ENCODE measurements at regions not wholly inside any gene's neighbourhood (a gene's known extent, or its start where the extent isn't known, plus 50 kb on each side); places are given as distances from the start of the nearest gene placed in this dataset.
"Not testable (repeated sequence)": the region's sequence is repeated elsewhere in the genome, so short reads cannot be mapped to it uniquely, and the experiment has no call there.

DNA sequence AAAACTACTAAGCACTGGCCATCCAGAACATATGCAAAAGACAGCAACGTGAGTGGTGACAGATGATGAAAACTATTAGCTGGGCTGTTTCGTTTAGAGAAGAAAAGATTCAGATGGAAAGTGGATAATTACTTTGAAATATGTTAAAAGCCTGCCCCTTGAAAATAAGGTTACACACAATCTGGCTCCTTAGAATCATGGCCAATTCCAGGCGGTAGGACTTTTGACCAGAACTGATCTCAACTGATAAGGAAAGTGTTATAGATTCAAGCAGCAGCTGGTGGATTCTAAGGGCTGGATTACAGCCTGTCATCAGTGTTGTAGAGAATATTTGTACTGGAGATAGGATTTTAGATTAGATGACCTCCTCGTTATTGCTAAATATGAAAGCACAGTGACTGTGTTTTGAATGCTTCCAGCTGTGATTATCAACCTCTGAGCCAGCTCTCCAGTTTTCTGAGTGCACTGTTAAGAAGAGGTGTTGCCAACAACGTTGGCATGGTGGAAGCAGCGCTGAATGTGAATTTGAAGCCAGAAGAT, 75.1 kb downstream of the KBTBD2 start:
- not testable (repeated sequence) for DNase-seq (ENCODE audit: low spot score)

DNA sequence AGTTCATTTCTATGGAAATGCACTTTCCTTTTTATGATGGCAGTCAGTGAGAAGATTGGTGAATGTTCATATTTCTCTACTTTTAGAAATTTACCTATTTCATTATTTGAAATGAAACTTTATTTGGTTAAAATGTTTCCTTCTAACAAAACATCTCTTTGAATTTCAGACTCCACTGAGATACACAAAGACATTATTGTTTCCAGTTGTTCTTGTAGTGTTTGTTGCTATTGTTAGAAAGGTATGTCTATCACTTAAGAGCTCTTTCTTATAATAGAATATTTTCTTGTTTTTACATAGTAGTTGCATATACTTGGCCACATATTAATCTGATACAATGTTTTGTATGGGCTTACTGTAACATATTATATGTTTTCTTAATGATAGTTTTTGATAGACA, 76.8 kb downstream of the KBTBD2 start:
- peak; percentile 52 for DNase-seq (ENCODE audit: low spot score)

DNA sequence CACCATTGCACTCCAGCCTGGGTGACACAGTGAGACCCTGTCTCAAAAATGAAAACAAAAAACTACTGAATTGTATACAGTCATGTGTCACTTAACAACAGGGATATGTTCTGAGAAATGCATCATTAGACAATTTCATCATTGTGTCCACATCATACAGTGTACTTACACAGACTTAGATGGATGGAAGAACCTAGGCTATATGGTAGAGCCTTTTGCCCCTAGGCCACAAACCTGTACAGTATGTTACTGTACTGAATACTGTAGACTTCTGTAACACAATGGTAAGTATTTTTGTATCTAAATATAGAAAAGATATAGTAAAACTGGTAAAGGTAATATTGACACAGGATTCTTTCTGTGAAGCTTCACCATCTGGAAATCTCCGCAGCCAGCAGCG, 81.7 kb downstream of the KBTBD2 start:
- no peak for DNase-seq (ENCODE audit: low spot score)

DNA sequence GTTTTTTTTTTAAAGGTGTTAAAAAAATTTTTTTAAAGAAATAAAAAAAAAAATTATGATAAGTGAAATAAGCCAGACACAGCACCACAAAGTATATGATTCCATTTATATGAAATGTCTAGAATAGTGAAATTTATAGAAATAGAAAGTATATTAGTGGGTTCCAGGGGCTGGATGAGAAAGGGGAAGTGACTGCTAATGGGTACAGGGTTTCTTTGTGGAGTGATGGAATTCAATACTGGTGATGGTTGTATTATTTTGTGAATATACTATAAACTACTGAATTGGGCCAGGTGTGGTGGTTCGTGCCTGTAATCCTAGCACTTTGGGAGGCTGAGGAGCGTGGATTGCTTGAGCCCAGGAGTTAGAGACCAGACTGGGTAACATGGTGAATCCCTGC, 82.2 kb downstream of the KBTBD2 start:
- no peak for DNase-seq (ENCODE audit: low spot score)

DNA sequence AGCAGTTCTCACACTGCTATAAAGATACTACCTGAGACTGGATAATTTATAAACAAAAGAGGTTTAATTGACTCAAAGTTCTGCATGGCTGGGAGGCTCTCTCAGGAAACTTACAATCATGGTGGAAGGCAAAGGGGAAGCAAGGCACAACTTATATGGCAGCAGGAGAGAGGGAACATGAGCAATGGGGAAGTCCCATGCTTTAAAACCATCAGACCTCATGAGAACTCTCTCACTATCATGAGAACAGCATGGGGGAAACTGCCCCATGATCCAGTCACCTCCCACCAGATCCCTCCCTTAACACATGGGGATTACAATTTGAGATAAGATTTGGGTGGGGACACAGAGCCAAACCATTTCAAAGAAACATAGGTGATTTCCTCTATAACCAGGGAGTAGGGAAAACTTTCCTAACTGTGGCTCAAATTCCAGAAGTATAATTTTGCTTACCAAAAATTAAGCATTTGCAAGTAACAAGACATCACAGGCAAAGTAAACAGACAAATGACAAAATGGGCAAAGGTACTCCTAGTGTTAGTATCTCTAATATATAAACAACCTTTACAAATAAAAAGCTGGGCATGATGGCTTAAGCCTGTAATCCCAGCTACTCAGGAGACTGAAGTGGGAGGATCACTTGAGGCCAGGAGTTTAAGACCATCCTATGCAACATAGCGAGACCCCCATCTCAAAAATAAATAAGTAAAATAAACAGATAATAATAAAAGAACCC, 88.0 kb downstream of the KBTBD2 start:
- DNase-seq (ENCODE audit: low spot score) = no peak

DNA sequence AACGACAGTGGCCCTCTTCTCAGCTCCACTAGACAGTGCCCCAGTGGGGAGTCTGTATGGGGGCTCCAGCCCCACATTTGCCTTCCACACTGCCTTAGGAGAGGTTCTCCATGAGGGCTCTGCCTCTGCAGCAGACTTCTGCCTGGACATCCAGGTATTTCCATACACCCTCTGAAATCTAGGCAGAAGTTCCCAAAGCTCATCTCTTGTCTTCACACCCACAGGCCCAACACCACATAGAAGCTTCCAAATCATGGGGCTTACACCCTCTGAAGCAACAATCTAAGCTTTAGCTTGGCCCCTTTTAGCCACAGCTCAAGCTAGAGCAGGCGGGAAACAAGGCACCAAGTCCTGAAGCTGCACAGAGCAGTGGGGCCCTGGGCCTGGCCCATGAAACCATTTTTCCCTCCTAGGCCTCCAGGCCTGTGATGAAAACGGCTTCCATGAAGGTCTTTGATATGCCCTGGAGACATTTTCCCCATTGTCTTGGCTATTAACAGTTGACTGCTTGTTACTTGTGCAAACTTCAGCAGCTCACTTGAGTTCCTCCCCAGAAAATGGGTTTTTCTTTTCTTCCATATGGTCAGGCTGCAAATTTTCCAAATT, 89.2 kb downstream of the KBTBD2 start:
- DNase-seq (ENCODE audit: low spot score) = no peak

DNA sequence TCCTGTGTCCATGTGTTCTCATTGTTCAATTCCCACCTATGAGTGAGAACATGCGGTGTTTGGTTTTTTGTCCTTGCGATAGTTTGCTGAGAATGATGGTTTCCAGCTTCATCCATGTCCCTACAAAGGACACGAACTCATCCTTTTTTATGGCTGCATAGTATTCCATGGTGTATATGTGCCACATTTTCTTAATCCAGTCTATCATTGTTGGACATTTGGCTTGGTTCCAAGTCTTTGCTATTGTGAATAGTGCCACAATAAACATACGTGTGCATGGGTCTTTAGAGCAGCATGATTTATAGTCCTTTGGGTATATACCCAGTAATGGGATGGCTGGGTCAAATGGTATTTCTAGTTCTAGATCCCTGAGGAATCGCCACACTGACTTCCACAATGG, 98.5 kb downstream of the KBTBD2 start:
- not testable (repeated sequence) for DNase-seq (ENCODE audit: low spot score)

DNA sequence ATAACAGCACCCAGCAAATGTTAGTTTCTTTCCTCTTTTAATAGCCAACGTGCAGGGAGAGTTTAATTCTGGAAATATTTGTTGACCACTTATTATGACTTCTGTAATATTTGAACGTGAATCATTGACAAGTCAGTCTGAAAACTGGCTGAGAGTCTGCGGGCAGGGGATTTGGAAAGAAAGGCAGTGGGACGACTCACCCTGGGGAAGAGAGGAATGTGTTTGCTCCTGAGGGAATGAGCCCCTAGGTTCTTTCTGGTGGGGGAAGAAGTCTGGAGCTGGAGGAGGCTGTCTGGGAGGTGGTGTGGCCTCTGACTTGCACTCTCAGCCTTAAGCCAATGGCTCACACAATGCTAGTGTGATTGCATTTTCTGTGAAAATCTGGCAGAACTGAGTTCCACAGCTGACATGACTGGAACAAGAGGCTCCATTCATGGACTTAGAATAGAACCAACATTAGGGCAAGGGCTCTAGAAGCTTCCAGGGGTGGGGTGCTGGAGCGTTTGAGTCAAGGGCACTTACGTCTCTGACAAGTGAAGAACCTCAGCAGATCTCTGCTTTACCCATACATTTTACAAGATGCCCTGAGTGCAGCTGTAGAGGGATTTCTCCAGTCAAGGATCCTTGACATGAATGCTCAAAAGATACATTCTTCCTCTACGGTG, 100.7 kb downstream of the KBTBD2 start:
- peak; percentile 74 for DNase-seq (ENCODE audit: low spot score)

DNA sequence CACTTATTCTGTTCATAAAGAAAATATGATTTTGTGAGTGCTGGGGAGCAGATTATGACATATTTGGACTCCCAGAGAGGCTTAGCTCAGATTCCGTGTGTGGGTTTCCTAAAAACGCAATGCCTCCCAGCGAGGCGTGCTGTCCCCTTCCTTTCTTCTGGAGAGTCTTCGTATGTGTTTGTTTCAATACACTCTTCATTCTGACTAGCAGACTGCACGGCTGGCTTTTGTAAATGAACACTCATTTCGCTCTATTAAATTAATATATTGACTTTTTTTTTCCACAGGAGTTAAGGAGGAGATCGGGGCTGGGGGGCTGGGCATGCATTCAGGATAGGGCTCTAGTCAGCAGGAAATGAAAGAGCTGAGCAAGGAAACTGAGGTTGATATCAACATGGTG, 102.3 kb downstream of the KBTBD2 start:
- DNase-seq (ENCODE audit: low spot score) = not testable (repeated sequence)

DNA sequence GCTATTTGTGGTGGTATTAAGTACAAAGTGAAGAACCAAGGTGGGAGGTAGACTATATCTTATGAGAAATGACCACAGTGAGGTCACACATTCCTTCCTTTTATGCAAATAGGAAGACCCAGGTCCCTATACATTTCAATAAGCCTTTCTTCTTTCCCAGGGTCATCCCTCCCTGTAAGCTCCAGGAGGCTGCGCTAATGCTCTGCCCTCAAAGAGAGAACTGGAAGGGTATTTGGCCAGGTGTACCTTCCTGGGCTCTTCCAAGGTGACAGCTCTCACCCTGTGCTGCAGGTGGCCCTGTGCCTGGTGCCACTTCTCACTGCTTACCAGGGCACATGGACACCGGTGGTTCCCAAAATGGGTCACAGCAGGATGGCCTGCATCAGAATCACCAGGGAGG, 103.4 kb downstream of the KBTBD2 start:
- DNase-seq (ENCODE audit: low spot score) = not testable (repeated sequence)

DNA sequence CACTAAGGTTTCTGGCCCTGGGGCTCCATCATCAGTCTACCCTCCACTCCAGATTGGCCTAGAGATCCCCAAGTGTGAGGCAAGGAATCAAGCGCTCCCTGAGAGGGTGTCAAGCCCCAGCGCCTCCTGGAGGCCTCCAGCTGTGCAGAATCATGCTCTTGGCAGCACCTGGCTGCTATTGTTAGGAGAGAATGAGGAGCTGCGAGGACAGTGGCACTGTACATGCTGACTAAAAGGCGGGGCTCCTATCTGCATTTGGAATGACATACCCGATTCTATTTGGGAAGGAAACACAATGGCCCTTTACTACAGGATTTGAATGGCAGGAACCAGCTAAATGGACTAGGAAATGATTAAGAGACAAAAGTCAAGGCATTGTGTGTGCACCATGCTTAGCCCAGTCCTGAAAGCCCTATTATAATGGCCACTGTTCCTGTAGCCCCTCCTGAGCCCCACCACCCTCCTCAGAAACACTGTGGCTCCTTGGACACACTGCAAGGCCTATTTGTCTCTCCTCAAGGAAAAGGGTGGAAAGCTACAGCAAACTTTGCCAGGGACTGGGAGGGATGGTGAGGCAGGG, 106.1 kb downstream of the KBTBD2 start:
- peak; percentile 97 for DNase-seq (ENCODE audit: low spot score)

DNA sequence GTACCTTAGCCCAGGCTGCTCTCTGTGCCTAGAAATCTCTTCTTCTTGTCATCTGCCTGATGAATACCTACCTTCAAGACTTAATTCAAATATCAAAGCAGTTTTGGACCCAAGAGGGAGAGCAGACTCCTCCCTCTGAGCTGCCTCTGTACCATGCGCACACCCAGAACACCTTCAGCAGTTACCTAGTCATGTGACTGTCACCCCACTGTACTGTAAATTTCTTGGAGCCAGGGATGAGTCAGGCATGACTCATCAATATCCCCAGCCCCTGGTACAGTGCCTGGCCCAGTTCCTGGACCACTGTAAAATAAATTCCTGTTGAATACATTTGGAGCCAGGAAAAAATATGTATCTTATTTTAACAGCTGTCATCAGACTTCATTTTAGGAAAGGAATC, 111.7 kb downstream of the KBTBD2 start:
- not testable (repeated sequence) for DNase-seq (ENCODE audit: low spot score)

DNA sequence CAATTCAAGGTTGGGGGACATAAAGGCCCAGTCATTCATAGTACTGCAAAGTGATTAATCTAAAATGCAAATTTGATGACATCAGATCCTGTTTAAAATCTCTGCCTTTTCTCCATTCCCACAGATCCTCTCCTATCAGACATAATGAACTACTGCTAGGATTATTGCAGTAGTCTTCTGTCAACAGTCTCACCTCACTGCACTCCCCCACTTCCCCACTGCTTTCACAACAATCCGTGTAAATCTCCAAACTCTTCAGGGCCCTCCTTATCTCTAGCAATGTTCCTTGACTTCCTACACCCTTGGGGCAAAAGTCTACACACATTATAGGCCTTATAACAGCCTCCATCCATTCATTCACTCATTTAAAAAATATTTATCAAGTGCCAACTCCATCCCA, 112.4 kb downstream of the KBTBD2 start:
- DNase-seq (ENCODE audit: low spot score) = peak; percentile 41

DNA sequence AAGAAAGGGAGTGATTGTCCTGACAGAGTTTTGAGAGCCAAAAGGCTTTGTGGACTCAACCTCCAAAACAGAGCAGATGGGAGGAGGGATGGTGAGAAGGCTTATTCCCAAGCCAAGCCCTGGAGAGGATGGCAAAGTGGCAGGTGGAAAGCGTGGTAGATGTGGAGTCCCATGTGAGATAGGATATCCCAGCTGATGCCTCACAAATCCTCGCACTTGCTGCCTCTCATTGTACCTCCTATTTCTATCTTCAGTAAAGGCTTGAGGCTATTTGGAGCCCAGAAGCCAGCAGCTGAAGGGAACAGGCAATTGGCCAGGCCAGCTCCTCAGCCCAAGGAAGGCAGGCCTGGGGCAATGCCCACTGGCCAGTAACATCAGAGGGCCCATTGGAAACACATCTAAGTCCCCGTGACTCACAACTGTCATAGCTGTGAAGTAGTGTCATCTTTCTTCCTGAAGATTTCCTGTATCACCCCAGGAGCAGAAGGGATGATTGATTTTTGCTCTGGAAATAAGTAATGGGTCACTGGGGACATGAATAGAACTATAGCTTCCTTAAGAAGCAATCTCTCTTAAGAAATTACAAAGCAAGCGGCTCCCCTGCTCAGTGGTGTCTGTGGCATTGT, 114.4 kb downstream of the KBTBD2 start:
- not testable (repeated sequence) for DNase-seq (ENCODE audit: low spot score)

DNA sequence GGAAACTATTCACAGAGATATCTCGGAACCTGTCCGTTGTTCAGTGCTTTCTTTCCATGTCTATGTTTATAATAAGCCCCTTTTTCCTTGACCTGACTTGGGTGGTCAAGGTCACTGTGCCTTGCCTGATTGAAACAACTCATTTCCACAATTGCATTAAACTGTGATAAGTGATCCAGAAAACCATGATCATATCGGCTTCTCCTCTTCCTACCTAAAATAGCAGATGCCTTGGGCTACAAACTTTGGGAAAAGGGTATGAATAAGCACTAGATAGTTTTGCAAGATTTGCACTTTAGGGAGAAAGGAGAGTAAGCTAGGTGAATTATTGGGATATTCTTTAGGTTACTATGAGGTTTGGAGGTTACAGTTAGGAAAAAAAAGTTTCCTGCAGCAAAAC, 115.2 kb downstream of the KBTBD2 start:
- peak; percentile 55 for DNase-seq (ENCODE audit: low spot score)

DNA sequence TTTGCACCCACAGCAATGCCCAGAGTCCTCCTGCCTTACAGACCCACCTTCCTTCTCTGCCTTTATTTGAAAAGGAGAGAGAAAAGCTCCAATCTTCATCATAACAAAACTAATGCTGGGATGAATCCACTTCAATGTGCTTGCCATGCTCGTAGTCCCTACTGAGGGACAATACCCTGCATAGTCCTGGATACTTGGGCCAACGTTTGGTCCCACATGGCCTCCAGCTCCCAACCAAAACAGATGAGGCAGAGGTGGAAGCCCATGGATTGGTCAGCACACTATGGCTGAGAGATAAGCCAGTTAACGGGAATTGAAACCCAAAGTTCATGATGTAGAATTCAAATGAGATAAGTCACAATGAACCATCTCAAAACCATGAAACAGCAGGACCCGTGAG, 115.8 kb downstream of the KBTBD2 start:
- DNase-seq (ENCODE audit: low spot score) = peak; percentile 80

DNA sequence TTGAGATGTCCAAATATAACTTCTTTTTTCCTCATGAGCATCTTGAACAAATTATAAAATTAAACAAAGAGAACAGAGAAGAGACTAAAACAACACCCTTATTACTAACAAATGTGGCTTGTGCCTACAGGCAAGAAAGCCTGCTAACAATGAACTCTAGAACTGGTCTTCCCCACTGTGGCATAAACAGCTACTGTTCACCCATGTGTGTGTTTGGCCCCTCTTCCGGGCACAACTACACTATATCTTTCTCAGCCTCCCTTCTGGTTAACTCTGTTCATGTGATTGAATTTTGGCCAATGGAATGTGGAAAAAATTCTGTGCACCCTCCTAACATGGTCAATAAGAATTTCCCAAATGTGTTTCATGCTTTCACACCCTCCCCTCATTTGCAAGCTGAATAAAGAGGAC, 117.0 kb downstream of the KBTBD2 start:
- DNase-seq (ENCODE audit: low spot score) = peak; percentile 89

DNA sequence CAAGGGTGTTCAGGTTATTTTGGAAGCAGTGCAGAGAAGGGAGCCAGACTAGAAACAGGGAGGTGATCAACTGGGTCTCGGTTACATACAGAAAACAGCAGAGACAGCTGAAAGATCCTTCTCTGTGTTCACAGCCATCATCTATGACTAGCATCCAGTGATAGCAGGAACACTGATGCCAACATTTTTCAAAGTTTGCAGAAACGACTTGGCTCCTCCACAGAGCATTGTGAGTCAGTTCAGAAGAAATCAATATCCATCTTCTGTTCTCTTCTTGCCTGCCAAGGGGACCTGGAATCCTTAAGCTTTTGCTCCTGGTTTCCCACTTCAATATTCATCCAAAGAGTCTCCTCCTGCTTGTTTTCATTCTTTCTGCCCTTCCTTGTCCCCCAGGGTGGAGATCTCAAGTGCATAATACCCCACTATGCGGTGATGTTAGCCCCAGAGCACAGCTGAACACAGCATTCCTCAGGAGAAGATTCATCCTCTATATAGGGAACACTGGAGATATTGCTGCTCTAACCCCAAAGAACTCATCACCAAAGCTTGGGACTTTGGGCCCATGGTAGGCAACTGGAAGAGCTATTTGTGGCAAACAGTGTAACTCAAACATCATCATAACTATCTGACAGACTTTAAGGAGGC, 122.6 kb downstream of the KBTBD2 start:
- DNase-seq (ENCODE audit: low spot score) = not testable (repeated sequence)

DNA sequence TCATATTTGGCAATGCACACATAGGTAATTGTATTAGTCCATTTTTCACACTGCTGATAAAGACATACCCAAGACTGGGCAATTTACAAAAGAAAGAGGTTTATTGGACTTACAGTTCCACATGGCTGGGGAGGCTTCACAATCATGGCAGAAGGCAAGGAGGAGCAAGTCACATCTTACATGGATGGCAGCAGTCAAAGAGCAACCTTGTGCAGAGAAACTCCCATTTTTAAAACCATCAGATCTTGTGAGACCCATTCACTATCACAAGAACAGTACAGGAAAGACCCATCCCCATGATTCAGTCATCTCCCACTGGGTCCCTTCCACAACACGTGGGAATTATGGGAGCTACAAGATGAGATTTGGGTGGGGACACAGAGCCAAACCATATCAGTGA, 123.2 kb downstream of the KBTBD2 start:
- not testable (repeated sequence) for DNase-seq (ENCODE audit: low spot score)

DNA sequence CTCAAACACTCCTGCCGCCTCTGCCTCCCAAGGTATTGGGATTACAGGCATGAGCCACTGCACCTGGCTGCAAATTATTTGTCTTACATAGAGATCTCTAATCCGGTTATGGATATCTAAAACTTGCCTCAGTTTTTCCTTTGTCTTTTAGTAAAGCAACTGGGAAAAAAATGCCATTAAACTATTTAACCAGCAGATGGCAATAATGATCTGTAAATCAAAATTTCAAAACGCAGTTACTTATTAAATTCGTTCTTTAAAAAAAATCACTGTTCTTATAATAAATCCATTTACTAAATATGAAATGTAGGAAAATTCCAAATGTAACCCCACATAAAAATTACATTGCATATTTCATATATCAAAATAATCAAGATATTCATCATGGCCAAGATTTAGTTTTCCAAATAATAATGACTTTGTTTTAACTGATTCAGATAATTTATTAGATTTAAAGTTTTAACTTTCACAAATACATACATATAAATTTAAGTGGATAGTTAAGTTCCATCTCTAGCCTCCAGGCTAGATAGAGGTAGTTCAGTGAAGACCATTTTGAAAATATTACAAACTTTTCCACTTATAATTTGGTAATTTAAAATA, 125.8 kb downstream of the KBTBD2 start:
- DNase-seq (ENCODE audit: low spot score) = peak; percentile 49

DNA sequence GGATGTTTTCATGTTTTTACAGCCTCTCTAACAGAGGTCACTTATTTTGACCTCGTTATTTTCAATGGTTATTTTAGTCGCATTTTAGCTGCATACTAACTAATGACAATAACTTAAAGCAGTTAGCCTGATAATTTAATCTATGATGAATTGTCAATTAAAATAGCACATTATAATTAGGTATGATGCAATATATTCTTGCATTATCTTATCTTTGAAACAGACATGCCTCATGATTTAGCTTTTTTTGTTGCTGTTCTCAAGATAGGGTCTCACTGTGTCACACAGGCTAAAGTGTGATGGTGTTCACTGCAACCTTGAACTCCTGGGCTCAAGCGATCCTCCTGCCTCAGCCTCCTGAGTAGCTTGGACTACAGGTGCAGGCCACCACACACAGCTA, 126.4 kb downstream of the KBTBD2 start:
- no peak for DNase-seq (ENCODE audit: low spot score)
